ENCODE measurements at regions not wholly inside any gene's neighbourhood (a gene's known extent, or its start where the extent isn't known, plus 50 kb on each side); places are given as distances from the start of the nearest gene placed in this dataset.
"Not testable (repeated sequence)": the region's sequence is repeated elsewhere in the genome, so short reads cannot be mapped to it uniquely, and the experiment has no call there.

GRCh38 chr1:189915-190314 is 261.6 kb downstream of the OR4F29 start:
- not testable (repeated sequence) for TF ChIP-seq EP300, POLR2A (IDR thresholded peaks at IDR 0.05)
- TF ChIP-seq, protein P1, sequence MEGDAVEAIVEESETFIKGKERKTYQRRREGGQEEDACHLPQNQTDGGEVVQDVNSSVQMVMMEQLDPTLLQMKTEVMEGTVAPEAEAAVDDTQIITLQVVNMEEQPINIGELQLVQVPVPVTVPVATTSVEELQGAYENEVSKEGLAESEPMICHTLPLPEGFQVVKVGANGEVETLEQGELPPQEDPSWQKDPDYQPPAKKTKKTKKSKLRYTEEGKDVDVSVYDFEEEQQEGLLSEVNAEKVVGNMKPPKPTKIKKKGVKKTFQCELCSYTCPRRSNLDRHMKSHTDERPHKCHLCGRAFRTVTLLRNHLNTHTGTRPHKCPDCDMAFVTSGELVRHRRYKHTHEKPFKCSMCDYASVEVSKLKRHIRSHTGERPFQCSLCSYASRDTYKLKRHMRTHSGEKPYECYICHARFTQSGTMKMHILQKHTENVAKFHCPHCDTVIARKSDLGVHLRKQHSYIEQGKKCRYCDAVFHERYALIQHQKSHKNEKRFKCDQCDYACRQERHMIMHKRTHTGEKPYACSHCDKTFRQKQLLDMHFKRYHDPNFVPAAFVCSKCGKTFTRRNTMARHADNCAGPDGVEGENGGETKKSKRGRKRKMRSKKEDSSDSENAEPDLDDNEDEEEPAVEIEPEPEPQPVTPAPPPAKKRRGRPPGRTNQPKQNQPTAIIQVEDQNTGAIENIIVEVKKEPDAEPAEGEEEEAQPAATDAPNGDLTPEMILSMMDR (IDR thresholded peaks at IDR 0.05), result not testable (repeated sequence)

Measured in ovary (tissue), 3 donors.